T-helper 2 cell (primary cell): ENCODE measurements at regions not wholly inside any gene's neighbourhood (a gene's known extent, or its start where the extent isn't known, plus 50 kb on each side); places are given as distances from the start of the nearest gene placed in this dataset.
A peak's percentile ranks its signal among the peaks of the same experiment; 100 is the strongest.

Experiments
- DNase-seq, 5 experiments: peaks; one replicate each; pipeline versions ENCODE4 v3.0.0 to v3.0.0-alpha.2; 2012 to 2022

GRCh38 chr18:21162786-21163185, 51.2 kb upstream of the ROCK1 start:
- no peak for DNase-seq

- no peak for DNase-seq
Measured at GRCh38 chr18:21163647-21164547, 52.3 kb upstream of the ROCK1 start.

GRCh38 chr18:21164548-21165095, 53.0 kb upstream of the ROCK1 start:
- no peak for DNase-seq

GRCh38 chr18:21167641-21168377, 56.2 kb upstream of the ROCK1 start:
- no peak for DNase-seq

- no peak for DNase-seq
Measured at GRCh38 chr18:21168880-21169279, 57.3 kb upstream of the ROCK1 start.

GRCh38 chr18:21177822-21178221, 64.2 kb upstream of the GREB1L start:
- DNase-seq = no peak

GRCh38 chr18:21179590-21180220, 62.3 kb upstream of the GREB1L start:
- DNase-seq = peak in 2 of 5 experiments; percentile 8 to 55

GRCh38 chr18:21180588-21180987, 61.4 kb upstream of the GREB1L start:
- no peak for DNase-seq

GRCh38 chr18:21181766-21182165, 60.3 kb upstream of the GREB1L start:
- DNase-seq = peak in 1 of 5 experiments; percentile 11

- no peak for DNase-seq
Measured at GRCh38 chr18:21183670-21184069, 58.4 kb upstream of the GREB1L start.

- no peak for DNase-seq
Measured at GRCh38 chr18:21184396-21184996, 57.5 kb upstream of the GREB1L start.

GRCh38 chr18:21187886-21188285, 54.1 kb upstream of the GREB1L start:
- no peak for DNase-seq

GRCh38 chr18:21191596-21192307, 50.3 kb upstream of the GREB1L start:
- DNase-seq = peak in 1 of 5 experiments; percentile 6
